Left hindlimb (tissue), 1 donor: ENCODE measurements at regions not wholly inside any gene's neighbourhood (a gene's known extent, or its start where the extent isn't known, plus 50 kb on each side); places are given as distances from the start of the nearest gene placed in this dataset.
"Not testable (repeated sequence)": the region's sequence is repeated elsewhere in the genome, so short reads cannot be mapped to it uniquely, and the experiment has no call there.

ENCODE experiments used
- DNase-seq: peaks from one replicate; pipeline ENCODE4 v3.0.0-alpha.2; 2018

DNA sequence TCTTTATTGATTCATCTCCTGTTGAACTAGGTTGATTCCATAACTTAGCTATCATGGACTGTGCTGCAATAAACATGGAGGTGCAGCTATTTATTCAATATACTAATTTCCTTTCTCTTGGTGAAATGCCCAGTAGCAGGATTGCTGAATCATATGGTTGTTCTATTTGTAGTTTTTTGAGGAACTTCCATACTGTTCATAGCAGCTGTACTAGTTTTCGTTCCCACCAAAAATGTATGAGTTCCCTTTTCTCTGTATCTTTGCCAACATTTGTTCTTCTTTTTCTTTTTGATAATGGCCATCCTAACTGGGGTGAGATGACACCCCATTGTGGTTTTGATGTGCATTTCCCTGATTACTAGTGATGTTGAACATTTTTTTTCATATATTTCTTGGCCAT lies 87.2 kb upstream of the NAV2 start:
- DNase-seq, result no peak

DNA sequence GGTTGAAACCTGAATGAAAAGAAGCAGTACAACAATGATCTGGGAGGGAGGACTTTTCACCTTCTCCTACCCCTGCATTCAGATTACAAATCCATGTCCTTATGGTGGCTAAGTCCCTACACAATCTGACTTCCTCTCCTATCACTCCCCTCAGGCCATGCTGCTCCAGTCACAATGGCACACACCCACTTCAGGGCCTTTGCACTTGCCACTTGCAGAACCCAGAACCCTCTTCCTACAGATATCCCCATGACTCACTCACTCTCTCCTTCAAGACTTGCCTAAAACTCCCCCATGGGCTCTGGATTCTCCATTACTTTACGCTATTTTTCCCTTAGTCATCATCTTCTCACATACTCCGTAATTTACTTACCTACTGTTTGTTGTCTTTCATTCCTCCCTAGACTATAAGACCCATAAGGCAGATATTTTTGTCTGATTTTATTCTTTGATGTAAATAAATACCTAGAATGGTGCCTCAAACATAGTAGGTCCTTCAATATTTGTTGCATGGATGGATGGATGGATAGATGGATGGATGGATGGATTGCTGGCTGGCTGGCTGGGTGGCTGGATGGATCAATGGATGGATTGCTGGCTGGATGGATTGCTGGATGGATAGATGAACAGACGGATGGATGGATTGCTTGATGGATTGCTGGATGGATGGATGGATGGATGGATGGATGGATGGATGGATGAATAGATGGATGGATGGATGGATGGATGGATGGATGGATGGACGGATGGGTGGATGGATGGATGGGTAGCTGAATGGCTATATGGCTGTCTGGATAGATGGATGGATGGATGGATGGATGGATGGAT lies 94.7 kb upstream of the NAV2 start:
- no peak for DNase-seq

DNA sequence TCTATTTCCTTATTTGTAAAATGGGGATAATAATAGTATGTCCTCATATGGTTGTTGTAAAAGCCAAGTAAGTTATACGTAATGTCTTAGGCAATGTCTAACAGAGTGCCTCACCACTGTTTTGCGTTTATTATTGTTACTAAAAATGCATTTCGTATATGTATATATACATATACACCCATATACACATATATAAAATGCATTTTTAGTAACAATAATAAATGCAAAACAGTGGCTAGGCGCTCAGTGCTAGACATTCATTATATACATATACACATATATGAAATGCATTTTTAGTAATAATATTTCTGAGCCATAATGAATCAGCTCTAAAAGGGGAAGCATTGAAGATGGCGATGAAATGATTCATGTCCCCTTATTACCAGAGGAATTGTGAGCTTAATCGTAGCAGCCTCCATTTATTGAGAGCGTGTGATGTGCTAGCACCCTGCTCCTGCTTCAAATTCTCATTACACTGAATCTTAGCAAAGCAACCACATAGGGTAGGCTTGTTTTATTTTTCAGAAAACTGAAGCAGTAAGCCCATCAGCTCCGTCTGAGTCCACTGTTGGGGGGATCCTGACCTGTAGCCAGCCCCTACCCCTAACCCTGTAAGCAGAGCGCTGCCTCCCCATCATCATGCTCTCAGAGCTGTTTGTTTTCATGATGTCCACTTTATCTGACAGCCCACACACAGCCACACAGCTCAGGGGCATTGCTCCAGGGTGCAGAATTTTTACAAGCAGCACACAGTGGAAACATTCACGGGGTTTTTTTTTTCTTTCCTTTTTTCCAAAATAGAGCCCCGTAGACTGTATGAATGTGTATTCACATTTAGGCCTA lies 97.1 kb upstream of the NAV2 start:
- DNase-seq, result no peak

DNA sequence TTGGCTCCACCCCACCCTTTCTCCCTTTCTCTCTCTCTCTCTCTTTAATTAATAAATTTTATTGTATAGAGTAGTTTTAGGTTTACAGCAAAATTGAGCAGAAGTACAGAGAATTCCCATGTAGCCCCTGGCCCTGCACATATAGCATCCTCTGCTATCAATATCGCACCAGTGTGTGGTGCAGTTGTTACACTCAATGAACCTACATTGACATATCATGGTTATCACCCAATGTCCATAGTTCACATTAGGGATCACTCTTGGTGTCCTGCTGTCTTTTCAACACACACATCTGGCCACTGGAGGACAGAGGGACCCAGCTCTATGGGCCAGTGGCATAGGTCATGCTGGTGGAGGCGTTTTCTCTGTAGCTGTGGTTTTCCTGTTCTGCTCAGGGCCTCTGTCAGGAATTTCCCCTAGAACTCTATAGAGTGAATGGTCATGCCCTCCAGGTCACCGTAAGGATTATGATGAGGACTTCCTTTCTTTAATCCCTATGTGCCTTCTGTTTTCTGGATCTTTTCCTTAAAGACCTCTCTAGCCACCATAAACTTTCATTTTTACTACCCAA lies 98.2 kb upstream of the NAV2 start:
- DNase-seq, result no peak

DNA sequence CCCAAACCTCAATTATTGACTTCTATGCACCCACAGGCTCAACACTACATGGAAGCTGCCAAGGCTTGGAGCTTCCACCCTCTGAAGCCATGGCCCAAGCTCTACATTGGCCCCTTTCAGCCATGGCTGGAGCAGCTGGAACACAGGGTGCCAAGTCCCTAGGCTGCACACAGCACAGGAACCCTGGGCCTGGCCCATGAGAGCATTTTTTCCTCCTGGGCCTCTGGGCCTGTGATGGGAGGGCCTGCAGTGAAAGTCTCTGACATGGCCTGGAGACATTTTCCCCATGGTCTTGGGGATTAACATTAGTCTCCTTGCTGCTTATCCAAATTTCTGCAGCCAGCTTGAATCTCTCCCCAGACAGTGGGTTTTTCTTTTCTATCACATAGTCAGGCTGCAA lies 100.6 kb upstream of the NAV2 start:
- DNase-seq, result not testable (repeated sequence)

DNA sequence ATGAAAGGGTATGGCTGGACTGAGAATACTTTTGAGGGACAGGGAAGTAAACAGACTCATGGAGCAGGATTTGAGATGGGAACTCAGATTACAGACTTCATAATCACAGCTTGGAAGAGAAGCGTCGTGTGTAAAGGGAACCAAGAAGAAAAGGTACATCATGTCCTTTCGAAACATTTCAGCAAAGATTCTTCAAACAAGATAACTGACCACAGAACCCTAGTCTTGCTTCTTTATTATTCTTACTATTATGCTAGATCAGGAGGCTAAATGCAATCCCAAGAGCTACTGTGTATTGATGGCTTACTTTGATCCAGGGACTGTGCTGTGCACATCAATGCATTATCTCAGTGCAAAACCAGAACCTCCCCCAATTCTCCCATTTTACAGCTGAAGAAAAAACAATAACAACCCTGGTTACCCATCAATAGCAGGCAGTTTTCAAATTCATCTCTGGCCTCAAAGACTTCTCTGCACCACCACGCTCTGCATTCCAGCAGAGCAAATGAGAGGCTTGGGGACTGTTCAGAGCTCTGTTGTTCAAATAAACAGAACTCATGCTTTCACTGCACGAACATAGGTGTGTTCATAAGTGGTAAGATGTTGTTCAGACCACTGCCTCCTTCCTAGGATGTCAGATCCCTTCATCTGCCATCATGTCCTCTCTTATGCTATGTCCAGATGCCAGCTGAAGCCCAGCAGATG lies 104.8 kb upstream of the NAV2 start:
- DNase-seq, result no peak

DNA sequence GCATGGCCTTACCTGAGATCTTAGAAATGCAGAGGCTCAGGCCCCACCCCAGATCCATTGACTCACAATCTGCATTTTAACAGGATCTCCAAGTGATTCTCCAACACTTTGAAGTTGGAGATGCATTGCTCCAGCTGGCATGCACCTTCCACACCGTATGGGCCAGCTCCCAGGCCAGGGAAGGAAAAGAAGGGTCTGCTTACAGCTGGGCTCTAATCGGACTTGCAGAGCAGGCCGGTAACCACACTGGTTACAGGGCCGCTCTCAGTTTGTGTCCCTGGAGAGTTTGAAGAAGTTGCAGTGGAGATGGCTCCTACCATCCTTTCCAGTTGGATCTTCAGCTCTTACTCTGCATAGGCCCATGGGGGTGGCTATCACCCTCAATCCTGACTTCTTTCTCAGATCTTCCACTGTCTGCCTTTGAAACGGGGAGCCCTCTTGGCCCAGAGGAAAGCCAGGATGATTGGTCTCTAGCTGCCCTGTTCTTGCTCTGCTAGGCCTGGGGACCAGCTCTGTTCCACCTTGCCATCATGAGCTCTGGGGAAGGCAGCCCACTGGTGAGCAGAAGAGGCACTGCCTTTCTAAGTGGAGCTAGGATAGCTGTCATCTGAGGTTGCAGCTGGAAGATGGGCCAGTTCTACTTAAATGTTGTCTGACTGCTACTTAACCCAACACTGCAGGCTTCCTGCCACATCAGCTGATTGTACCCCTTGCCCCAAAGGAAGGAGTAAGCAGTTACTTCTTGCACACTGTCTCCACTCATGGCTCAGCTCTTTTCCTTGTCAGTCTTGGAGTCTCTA lies 105.6 kb upstream of the NAV2 start:
- no peak for DNase-seq

DNA sequence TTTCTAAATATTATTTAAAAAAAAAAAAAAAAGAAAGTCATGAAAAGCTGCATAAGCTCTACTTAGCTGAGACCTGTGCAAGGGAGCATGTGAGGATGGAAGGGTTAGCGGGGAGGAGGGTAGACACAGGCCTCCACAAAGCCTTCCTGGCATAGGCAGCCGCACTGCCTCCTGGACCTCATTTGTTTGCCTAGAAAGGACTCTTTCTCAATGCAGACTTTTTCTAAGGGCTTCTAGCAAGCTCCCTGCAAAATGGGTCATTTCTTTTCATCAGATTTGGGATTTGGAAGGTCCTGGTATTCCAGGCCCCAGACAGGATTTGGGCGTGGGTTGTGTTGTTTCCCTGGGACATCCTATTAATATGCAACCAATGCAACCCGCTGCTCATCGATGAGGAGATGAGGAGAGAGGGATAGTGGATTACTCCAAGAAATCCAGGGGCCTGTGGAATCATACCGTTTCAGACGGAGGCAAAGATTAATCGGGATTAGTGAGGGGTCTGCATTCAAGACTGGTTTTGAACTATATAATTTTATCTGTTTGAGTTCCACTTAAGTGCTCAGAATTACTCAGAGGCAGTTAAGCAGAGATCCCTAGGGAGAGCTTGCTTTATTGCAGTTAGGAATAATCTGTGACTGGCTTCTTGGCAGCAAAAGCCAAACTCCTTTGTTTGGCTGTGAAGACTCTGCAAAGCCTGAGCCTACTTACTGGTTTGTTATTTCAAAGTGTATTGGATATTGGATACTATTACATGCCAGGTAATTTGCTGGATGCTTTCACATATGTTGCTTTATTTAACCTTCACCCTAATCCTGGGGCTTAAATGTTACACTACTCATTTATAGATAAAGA lies 106.9 kb upstream of the NAV2 start:
- no peak for DNase-seq

DNA sequence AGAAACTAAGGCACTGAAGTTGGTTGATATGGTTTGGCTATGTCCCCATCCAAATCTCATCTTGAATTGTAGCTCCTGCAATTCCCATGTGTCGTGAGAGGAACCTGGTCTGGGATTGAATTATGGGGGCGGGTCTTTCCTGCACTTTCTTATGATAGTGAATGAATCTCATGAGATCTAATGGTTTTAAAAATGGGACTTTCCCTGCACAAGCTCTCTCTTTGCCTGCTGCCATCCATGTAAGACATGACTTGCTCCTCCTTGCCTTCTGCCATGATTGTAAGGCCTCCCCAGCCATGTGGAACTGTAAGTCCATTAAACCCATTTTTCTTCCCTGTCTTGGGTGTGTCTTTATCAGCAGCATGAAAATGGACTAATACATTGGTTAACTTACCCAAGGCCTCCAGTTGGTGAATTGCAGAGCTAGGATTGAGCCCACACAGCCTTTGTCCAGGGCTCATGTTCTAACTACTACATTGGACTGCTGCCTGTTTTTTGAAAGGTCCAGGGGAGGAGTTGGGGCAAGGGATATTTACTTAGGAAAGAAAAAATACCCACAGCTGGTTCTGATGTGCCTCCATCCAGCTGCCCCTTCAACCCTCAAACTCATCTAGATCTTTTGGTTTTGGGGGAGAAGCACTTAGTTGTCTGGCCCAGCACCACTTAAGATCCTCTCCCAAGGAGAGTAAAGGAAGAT lies 107.8 kb upstream of the NAV2 start:
- DNase-seq, result no peak

DNA sequence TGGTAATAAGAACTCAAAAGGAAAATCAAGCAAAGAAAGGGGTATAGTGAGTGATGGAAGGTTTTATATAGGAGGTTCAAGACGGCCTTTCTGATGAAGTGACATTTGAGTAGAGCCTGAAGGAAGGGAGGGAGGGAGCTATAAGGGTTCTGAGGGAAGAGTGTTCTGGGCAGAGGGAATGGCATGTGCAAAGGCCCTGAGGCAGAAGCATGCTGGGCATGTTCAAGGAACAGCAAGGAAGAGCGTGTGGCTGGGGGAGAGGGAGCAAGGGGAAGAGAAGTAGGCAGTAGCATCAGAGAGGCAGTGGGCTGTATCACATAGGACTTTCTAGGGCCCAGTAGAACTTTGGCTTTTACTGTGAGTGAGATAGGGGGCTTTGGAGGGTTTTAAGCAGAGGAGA lies 108.9 kb upstream of the NAV2 start:
- no peak for DNase-seq

DNA sequence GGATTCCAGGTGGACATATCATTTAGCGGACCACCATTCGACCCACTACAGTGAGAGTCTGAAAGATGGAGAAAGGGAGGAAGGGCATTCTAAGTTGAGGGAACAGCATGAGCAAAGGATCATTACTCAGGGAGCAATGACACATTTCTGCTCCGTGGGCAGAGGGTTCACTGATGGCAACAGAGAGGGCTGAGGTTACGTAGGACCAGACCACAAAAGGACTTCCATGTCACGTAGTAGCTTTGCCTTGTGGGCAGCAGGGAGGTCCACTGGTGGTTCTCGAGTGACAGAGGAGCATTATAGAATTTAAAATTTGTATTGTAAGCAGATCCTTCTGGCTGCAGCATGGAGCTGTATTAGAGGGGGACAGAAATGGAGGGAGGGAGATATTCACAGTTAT lies 109.7 kb upstream of the NAV2 start:
- no peak for DNase-seq

DNA sequence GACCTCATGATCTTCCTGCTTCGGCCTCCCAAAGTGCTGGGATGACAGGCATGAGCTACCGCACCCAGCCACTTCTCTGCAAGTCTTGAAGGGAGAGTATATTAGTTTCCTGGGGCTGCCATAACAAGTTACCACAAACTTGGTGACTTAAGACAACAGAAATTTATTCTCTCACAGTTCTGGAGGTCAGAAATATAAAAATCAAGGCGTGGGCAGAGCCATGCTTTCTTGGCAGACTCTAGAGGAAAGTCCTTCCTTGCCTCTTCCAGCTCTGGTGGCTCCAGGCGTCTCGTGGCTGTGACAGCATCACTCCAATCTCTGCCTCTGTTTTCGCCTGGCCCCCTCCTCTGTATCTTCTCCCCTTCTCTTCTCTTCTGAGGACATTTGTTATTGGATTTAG lies 110.2 kb upstream of the NAV2 start:
- no peak for DNase-seq

DNA sequence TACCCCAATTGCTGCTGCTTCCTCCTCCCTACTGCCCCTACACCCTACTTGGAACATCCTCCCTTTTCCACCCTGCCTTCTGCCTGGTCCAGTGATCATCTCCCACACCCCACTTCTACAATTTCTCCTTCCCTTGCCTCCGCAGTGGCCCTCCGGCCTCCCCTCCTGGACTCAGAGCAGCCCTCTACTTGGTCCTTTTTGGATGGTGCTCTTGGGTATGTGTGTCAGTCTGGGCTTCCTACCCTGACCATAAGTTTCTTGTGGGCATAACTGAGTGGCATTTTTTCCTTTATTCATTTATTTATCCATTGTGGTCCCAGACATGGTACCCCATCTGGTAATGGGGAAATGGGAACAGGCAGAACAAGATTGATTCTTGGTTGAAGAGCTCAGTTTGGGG lies 111.4 kb upstream of the NAV2 start:
- DNase-seq, result no peak

DNA sequence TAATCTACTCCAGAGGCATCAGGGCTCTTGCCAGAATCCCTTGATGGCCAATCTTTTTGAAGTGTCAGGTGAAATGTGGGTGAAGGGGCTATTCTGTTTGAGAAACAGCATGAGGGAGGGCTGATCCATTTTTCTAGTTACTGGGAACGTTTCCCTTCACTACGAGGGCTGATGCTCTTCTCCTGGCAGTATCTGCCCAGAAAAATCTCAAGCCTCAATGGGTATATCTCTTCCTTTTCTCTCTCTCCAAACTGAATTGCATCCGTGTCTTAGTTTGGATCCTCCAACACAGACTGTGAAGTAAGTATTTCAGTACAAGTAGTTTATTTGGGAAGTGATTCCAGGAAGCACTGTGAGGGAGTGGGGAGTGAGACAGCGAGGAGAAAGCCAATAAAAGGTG lies 113.0 kb upstream of the NAV2 start:
- no peak for DNase-seq

DNA sequence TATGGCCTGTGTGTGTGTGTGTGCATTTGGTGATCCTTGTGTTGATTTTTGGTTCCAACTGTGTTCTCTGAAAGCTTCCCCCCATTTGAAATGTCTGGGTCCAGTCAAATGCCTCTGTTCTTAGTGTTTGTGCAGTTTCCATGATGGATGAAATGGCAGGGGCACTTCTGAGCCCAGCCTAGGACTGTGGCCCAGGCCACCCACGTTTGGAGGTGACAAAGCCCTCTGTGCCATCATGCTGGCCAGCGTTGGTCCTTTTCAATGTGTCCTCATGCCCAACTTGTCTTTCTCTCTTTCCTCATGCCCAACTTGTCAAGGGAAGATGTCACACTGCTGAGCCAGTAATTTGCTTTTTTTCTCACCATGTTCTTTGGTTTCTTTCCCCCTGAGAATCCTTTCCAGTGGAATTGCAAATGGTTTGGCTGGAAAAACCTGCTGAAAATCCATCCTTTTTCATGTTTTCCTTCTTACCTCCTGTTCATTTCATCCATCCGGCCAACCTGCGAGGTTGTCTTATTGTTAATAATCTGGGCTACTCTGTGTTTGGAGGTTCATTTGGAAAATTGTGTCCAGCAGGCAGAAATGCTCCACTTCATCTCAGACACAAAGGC lies 113.7 kb upstream of the NAV2 start:
- DNase-seq, result no peak

DNA sequence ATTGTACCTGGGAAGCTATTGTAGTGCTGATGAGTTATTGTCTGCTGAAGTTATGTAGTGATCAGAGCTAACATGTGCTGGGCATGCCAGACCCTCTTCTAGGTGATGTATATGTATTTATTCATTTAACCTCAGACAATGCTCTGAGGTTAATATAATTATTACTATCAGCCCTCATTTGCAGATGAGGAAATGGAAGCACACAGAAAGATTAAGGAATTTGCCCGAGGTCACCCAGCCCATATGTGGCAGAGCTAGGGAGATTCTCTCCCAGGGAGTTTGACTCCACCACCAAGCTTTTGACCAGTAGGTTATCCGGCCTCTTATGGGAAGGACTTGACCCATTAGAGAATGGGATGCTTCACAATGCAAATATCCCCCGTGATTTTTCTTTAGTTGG lies 114.2 kb upstream of the NAV2 start:
- DNase-seq, result no peak

DNA sequence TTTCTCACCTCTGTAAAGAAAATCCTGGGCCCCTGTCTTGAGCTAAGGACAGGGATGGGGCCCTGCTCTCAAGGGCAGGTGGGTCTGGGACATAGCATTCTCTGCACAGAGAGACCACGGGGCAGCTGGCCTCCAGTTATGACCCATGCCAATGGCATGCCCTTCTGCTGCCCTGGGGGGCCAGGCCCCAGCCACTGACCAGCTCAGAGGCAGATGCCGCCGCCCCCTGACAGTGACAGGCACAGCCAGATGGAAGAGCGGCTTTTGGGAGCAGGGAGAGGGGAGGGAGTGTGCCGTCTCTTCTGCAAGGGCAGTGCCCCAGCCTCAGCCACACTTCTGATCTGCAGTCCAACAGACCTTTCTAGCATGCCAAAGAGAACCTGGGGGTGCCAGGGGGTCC lies 114.8 kb upstream of the NAV2 start:
- no peak for DNase-seq

DNA sequence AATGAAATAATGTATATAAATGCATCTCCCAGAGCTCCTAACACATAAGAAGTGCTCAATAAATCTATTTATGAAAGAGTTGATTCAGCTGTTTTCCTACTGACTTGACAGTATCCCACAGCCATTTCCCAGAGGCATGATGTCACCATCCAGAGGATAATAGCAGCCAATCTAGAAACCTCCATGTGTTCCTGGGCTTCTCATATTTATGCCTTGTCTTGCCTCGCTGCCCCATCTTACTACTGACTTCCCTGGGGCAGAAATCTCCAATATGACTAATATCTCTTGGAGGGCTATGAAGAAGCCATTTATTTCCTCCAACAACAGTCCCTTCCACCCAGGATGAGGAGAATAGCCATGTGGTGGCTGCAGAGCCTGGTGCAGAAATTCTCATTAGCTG lies 115.4 kb upstream of the NAV2 start:
- no peak for DNase-seq

DNA sequence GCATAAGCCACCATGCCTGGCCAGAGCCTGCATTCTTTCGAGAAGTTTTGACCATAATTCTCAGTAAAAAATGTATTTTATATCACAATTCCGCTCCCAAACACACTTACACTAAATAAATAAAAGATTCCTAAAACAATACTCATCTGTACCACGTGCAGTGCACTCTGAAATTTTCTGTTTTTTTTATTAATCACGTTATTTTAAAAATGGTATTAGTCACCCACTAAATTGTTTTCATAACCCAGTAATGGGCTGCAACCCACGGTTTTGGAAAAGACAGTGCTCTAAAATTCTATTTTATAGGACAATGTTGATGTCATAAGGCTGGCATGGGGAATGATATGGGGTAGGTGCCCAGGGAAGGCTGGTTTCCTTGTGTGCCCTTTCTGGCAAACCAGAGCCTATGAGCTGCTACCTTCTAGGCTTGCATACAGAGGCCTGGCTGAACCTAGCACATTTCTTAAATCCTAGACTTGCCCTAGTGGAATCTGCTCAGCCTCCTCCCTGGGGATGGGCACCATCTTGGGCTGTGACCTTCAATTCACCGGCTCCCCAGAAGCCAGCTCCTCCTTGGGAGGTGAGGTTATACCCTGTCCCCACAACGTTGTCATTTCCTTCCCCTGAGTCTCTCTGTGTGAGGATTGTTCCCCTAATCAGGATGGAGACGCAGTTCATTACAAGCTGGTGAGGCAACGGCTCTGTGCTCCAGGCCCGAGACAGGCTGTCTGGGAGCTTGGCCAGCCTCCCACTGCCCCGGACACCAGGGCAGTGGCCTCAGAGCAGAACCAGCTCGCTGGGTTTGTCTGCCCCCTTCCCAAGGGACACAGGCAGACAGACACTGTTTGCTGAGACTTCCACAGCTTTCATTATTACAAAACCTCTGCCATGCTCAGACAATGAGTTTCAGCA lies 116.5 kb upstream of the NAV2 start:
- no peak for DNase-seq
